ENCODE measurements at regions not wholly inside any gene's neighbourhood (a gene's known extent, or its start where the extent isn't known, plus 50 kb on each side); places are given as distances from the start of the nearest gene placed in this dataset.

GRCh38 chr5:2094616-2094995, 211.9 kb upstream of the IRX4 start:
- no peak for TF ChIP-seq CTCF (IDR thresholded peaks at IDR 0.05 in 8 of 11, conservative IDR thresholded peaks at IDR 0.05 in 3 of 11)
- no peak for TF ChIP-seq POLR2A (IDR thresholded peaks at IDR 0.05)

Measured in spleen (tissue), 7 donors.